ENCODE measurements at regions not wholly inside any gene's neighbourhood (a gene's known extent, or its start where the extent isn't known, plus 50 kb on each side); places are given as distances from the start of the nearest gene placed in this dataset.
A peak's percentile ranks its signal among the peaks of the same experiment; 100 is the strongest.

GRCh38 chr18:55128437-55128836 is 169.2 kb upstream of the CCDC68 start:
- no peak for DNase-seq
- no peak for ATAC-seq (ENCODE audit: low FRiP score in 2 of 2)
- Histone ChIP-seq H3K4me1 (no peaks in the 10 kb centered on the region), H3K27me3 (no peaks in the 10 kb centered on the region), H3K9me3 (no peaks in the 10 kb centered on the region), H3K4me3 (no peak overlapping the region), H3K27ac (no peak overlapping the region), H3K36me3 (no peaks in the 10 kb centered on the region)
- WGBS, 2 donors = 80% methylated on average over 2 to 3 of the region's 3 CpGs
- TF ChIP-seq POLR2A (IDR thresholded peaks at IDR 0.05) (no peak), POLR2AphosphoS5 (IDR thresholded peaks at IDR 0.05) (no peak)

- no peaks in the 10 kb centered on the region for H3K4me1 ChIP-seq
- no peaks in the 10 kb centered on the region for H3K9me3 ChIP-seq
- ATAC-seq (ENCODE audit: low FRiP score in 2 of 2) (peak in 1 of 2 donors; percentile 63), DNase-seq (no peak)
- H3K27ac ChIP-seq = no peak overlapping the region
- no peaks in the 10 kb centered on the region for H3K36me3 ChIP-seq
- TF ChIP-seq POLR2AphosphoS5 (IDR thresholded peaks at IDR 0.05) = no peak
- no peak for TF ChIP-seq EP300 (IDR thresholded peaks at IDR 0.05)
- TF ChIP-seq CTCF (IDR thresholded peaks at IDR 0.05) = no peak
- no peak for TF ChIP-seq POLR2A (IDR thresholded peaks at IDR 0.05)
- H3K27me3 ChIP-seq = no peaks in the 10 kb centered on the region
- 78 to 88% methylated on average over 4 of the region's 4 CpGs for WGBS, 2 donors
- no peak overlapping the region for H3K4me3 ChIP-seq
These were observed 165.0 kb upstream of the CCDC68 start for GRCh38 chr18:55124078-55124763.

- DNase-seq (no peak), ATAC-seq (ENCODE audit: low FRiP score in 2 of 2) (no peak)
- TF ChIP-seq EP300 (IDR thresholded peaks at IDR 0.05) (no peak), POLR2AphosphoS5 (IDR thresholded peaks at IDR 0.05) (no peak), CTCF (IDR thresholded peaks at IDR 0.05) (no peak), POLR2A (IDR thresholded peaks at IDR 0.05) (no peak)
- Histone ChIP-seq H3K27ac (no peak overlapping the region), H3K27me3 (no peaks in the 10 kb centered on the region), H3K9me3 (no peaks in the 10 kb centered on the region), H3K4me1 (no peaks in the 10 kb centered on the region), H3K36me3 (no peaks in the 10 kb centered on the region), H3K4me3 (no peak overlapping the region)
These were observed 164.1 kb upstream of the CCDC68 start for GRCh38 chr18:55123361-55123760.

GRCh38 chr18:55121397-55122170 is 162.3 kb upstream of the CCDC68 start:
- TF ChIP-seq POLR2A (IDR thresholded peaks at IDR 0.05) = no peak
- no peak for TF ChIP-seq POLR2AphosphoS5 (IDR thresholded peaks at IDR 0.05)
- no peak for TF ChIP-seq CTCF (IDR thresholded peaks at IDR 0.05)
- TF ChIP-seq EP300 (IDR thresholded peaks at IDR 0.05) = no peak
- Histone ChIP-seq H3K9me3 (no peaks in the 10 kb centered on the region), H3K27me3 (no peaks in the 10 kb centered on the region), H3K4me1 (no peaks in the 10 kb centered on the region), H3K4me3 (no peak overlapping the region), H3K36me3 (no peaks in the 10 kb centered on the region), H3K27ac (no peak overlapping the region)
- DNase-seq = no peak
- no peak for ATAC-seq (ENCODE audit: low FRiP score in 2 of 2)
- 90 to 93% methylated on average over 10 of the region's 10 CpGs for WGBS, 2 donors

- H3K27me3 ChIP-seq = no peaks in the 10 kb centered on the region
- no peak for ATAC-seq (ENCODE audit: low FRiP score in 2 of 2)
- no peaks in the 10 kb centered on the region for H3K36me3 ChIP-seq
- no peak for TF ChIP-seq CTCF (IDR thresholded peaks at IDR 0.05)
- no peak for TF ChIP-seq POLR2AphosphoS5 (IDR thresholded peaks at IDR 0.05)
- TF ChIP-seq EP300 (IDR thresholded peaks at IDR 0.05) = no peak
- no peak for TF ChIP-seq POLR2A (IDR thresholded peaks at IDR 0.05)
- no peaks in the 10 kb centered on the region for H3K4me1 ChIP-seq
- no peak for DNase-seq
- no peak overlapping the region for H3K4me3 ChIP-seq
- no peaks in the 10 kb centered on the region for H3K9me3 ChIP-seq
- no peak overlapping the region for H3K27ac ChIP-seq
These were observed 161.6 kb upstream of the CCDC68 start for GRCh38 chr18:55120896-55121295.
